Ishikawa (cell line): ENCODE measurements at regions not wholly inside any gene's neighbourhood (a gene's known extent, or its start where the extent isn't known, plus 50 kb on each side); places are given as distances from the start of the nearest gene placed in this dataset.

ENCODE experiments used
- CEBPB ChIP-seq: IDR thresholded peaks from 2 replicates; pipeline ENCODE4 v1.6.1; 2012
- CREB1 ChIP-seq: IDR thresholded peaks from 2 replicates; pipeline ENCODE4 v1.6.1; 2012; ENCODE audit warnings: low read depth
- EP300 ChIP-seq: IDR thresholded peaks from 2 replicates; pipeline ENCODE4 v1.6.1; 2012; ENCODE audit warnings: borderline replicate concordance
- FOXM1 ChIP-seq: IDR thresholded peaks from 2 replicates; pipeline ENCODE4 v1.6.1; 2012; ENCODE audit warnings: low read depth, borderline replicate concordance
- TAF1 ChIP-seq: IDR thresholded peaks from 2 replicates; pipeline ENCODE4 v1.6.1; 2012; ENCODE audit warnings: low read depth, mild to moderate bottlenecking
- TCF12 ChIP-seq: IDR thresholded peaks from 2 replicates; pipeline ENCODE4 v1.6.1; 2012; ENCODE audit warnings: low read depth
- TEAD4 ChIP-seq: IDR thresholded peaks from 2 replicates; pipeline ENCODE4 v1.6.1; 2012
- YY1 ChIP-seq: IDR thresholded peaks from 2 replicates; pipeline ENCODE4 v1.6.1; 2012; ENCODE audit warnings: low read depth
- TF ChIP-seq, protein P1 (sequence below): IDR thresholded peaks from 2 replicates; pipeline ENCODE4 v1.6.1; 2012; ENCODE audit warnings: low read depth, mild to moderate bottlenecking
- TF ChIP-seq, protein P2 (sequence below): IDR thresholded peaks from 2 replicates; pipeline ENCODE4 v1.6.1; 2012

DNA sequence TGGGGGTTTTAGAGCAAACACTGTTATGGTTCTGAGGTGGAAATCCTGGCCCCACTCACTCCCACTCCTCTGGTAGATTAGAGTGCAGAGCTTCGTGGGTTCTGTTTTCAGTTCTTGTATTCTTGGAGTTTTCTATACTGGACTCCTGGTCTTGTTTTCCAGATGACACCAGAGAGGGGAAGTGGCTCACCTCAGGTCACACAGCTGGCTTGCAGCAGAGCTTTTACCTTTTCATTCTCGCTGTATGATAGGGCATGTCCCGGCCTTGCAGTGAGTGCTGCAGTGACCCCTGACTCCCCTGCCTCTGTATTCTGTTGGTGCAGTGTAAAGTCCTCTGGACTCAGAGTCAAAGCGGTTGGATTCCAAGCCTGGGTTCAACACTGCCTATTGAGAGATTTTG lies 148.9 kb upstream of the MEX3C start:
- TF ChIP-seq, protein P1, sequence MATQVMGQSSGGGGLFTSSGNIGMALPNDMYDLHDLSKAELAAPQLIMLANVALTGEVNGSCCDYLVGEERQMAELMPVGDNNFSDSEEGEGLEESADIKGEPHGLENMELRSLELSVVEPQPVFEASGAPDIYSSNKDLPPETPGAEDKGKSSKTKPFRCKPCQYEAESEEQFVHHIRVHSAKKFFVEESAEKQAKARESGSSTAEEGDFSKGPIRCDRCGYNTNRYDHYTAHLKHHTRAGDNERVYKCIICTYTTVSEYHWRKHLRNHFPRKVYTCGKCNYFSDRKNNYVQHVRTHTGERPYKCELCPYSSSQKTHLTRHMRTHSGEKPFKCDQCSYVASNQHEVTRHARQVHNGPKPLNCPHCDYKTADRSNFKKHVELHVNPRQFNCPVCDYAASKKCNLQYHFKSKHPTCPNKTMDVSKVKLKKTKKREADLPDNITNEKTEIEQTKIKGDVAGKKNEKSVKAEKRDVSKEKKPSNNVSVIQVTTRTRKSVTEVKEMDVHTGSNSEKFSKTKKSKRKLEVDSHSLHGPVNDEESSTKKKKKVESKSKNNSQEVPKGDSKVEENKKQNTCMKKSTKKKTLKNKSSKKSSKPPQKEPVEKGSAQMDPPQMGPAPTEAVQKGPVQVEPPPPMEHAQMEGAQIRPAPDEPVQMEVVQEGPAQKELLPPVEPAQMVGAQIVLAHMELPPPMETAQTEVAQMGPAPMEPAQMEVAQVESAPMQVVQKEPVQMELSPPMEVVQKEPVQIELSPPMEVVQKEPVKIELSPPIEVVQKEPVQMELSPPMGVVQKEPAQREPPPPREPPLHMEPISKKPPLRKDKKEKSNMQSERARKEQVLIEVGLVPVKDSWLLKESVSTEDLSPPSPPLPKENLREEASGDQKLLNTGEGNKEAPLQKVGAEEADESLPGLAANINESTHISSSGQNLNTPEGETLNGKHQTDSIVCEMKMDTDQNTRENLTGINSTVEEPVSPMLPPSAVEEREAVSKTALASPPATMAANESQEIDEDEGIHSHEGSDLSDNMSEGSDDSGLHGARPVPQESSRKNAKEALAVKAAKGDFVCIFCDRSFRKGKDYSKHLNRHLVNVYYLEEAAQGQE = no peak
- no peak for TF ChIP-seq CEBPB
- TF ChIP-seq, protein P2, sequence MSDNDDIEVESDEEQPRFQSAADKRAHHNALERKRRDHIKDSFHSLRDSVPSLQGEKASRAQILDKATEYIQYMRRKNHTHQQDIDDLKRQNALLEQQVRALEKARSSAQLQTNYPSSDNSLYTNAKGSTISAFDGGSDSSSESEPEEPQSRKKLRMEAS = no peak
- TF ChIP-seq TCF12 = no peak
- TF ChIP-seq TEAD4 = no peak
- TF ChIP-seq YY1 = no peak
- no peak for TF ChIP-seq TAF1
- no peak for TF ChIP-seq EP300
- TF ChIP-seq CREB1 = no peak
- TF ChIP-seq FOXM1 = no peak
